HEK293 (cell line): ENCODE measurements at regions not wholly inside any gene's neighbourhood (a gene's known extent, or its start where the extent isn't known, plus 50 kb on each side); places are given as distances from the start of the nearest gene placed in this dataset.

Experiments
- EGR2 ChIP-seq: fragments of 450-650 bp; formaldehyde crosslinking; IDR thresholded peaks from 2 replicates; pipeline ENCODE4 v1.5.1; 2016; ENCODE audit warnings: low read depth, missing biosample characterization, missing genetic modification characterization
- HOXA7 ChIP-seq: sonication (generic); formaldehyde crosslinking; IDR thresholded peaks from 2 replicates; pipeline ENCODE4 v1.8.1; 2022; ENCODE audit warnings: missing genetic modification reagents, borderline replicate concordance
- IKZF3 ChIP-seq: fragments of 450-650 bp; IDR thresholded peaks from 2 replicates; pipeline ENCODE4 v1.5.0; 2018; ENCODE audit warnings: missing biosample characterization, mild to moderate bottlenecking, missing genetic modification characterization, moderate library complexity
- KLF9 ChIP-seq: fragments of 450-650 bp; formaldehyde crosslinking; IDR thresholded peaks from 2 replicates; pipeline ENCODE4 v1.5.1; 2016; ENCODE audit warnings: missing biosample characterization, missing genetic modification characterization, low read depth
- MEIS1 ChIP-seq: sonication (generic); formaldehyde crosslinking; IDR thresholded peaks from 2 replicates; pipeline ENCODE4 v1.8.1; 2022; ENCODE audit warnings: missing genetic modification reagents, mild to moderate bottlenecking, borderline replicate concordance
- MZF1 ChIP-seq: fragments of 450-650 bp; formaldehyde crosslinking; IDR thresholded peaks from 2 replicates; pipeline ENCODE4 v1.5.1; 2017; ENCODE audit warnings: missing biosample characterization, missing genetic modification characterization, borderline replicate concordance
- OSR2 ChIP-seq: fragments of 450-650 bp; formaldehyde crosslinking; IDR thresholded peaks from 2 replicates; pipeline ENCODE4 v1.5.1; 2016; ENCODE audit warnings: missing biosample characterization, missing genetic modification characterization
- PRDM1 ChIP-seq: fragments of 450-650 bp; formaldehyde crosslinking; IDR thresholded peaks from 2 replicates; pipeline ENCODE4; 2016; ENCODE audit warnings: missing biosample characterization, missing genetic modification characterization
- SP2 ChIP-seq: fragments of 450-650 bp; formaldehyde crosslinking; IDR thresholded peaks from 2 replicates; pipeline ENCODE4 v1.5.1; 2016; ENCODE audit warnings: missing biosample characterization, missing genetic modification characterization
- ZBTB17 ChIP-seq: fragments of 450-650 bp; formaldehyde crosslinking; IDR thresholded peaks from 2 replicates; pipeline ENCODE4 v1.5.1; 2016; ENCODE audit warnings: missing biosample characterization, missing genetic modification characterization
- ZEB2 ChIP-seq: fragments of 450-650 bp; formaldehyde crosslinking; IDR thresholded peaks from 2 replicates; pipeline ENCODE4 v1.5.1; 2016; ENCODE audit warnings: missing biosample characterization, missing genetic modification characterization
- ZNF132 ChIP-seq: fragments of 450-650 bp; formaldehyde crosslinking; IDR thresholded peaks from 2 replicates; pipeline ENCODE4 v1.5.1; 2017; ENCODE audit warnings: missing biosample characterization, missing genetic modification characterization, borderline replicate concordance
- ZNF133 ChIP-seq: fragments of 450-650 bp; formaldehyde crosslinking; IDR thresholded peaks from 2 replicates; pipeline ENCODE4 v1.5.1; 2016; ENCODE audit warnings: missing biosample characterization, missing genetic modification characterization
- ZNF138 ChIP-seq: fragments of 450-650 bp; formaldehyde crosslinking; IDR thresholded peaks from 2 replicates; pipeline ENCODE4 v1.5.1; 2016; ENCODE audit warnings: missing biosample characterization, missing genetic modification characterization, borderline replicate concordance
- ZNF169 ChIP-seq: fragments of 450-650 bp; formaldehyde crosslinking; IDR thresholded peaks from 2 replicates; pipeline ENCODE4 v1.5.1; 2016; ENCODE audit warnings: missing biosample characterization, missing genetic modification characterization
- ZNF221 ChIP-seq: fragments of 450-650 bp; formaldehyde crosslinking; IDR thresholded peaks from 2 replicates; pipeline ENCODE4 v1.5.1; 2017; ENCODE audit warnings: missing biosample characterization, missing genetic modification characterization, borderline replicate concordance
- ZNF23 ChIP-seq: fragments of 450-650 bp; formaldehyde crosslinking; IDR thresholded peaks from 2 replicates; pipeline ENCODE4 v1.5.1; 2016; ENCODE audit warnings: missing biosample characterization, missing genetic modification characterization, borderline replicate concordance
- ZNF239 ChIP-seq: fragments of 450-650 bp; formaldehyde crosslinking; IDR thresholded peaks from 2 replicates; pipeline ENCODE4 v1.5.1; 2016; ENCODE audit warnings: missing biosample characterization, missing genetic modification characterization
- ZNF280C ChIP-seq: fragments of 450-650 bp; formaldehyde crosslinking; IDR thresholded peaks from 2 replicates; pipeline ENCODE4 v1.5.1; 2016; ENCODE audit warnings: missing biosample characterization, missing genetic modification characterization
- ZNF341 ChIP-seq: fragments of 450-650 bp; formaldehyde crosslinking; IDR thresholded peaks from 2 replicates; pipeline ENCODE4; 2016; ENCODE audit warnings: low read depth, missing biosample characterization, missing genetic modification characterization
- ZNF350 ChIP-seq: fragments of 450-650 bp; formaldehyde crosslinking; IDR thresholded peaks from 2 replicates; pipeline ENCODE4 v1.5.0; 2017; ENCODE audit warnings: missing biosample characterization, mild to moderate bottlenecking, missing genetic modification characterization
- ZNF354C ChIP-seq: fragments of 450-650 bp; formaldehyde crosslinking; IDR thresholded peaks from 2 replicates; pipeline ENCODE4 v1.5.1; 2016; ENCODE audit warnings: missing biosample characterization, missing genetic modification characterization, low read depth, borderline replicate concordance
- ZNF398 ChIP-seq: fragments of 450-650 bp; formaldehyde crosslinking; IDR thresholded peaks from 2 replicates; pipeline ENCODE4 v1.5.1; 2017; ENCODE audit warnings: missing biosample characterization, missing genetic modification characterization
- ZNF510 ChIP-seq: fragments of 450-650 bp; formaldehyde crosslinking; IDR thresholded peaks from 2 replicates; pipeline ENCODE4 v1.5.1; 2018; ENCODE audit warnings: mild to moderate bottlenecking, missing genetic modification characterization, missing biosample characterization; ENCODE audit not compliant: insufficient replicate concordance
- ZNF549 ChIP-seq: fragments of 450-650 bp; IDR thresholded peaks from 2 replicates; pipeline ENCODE4 v1.5.1; 2018; ENCODE audit warnings: missing biosample characterization, missing genetic modification characterization, mild to moderate bottlenecking, inconsistent platforms, moderate library complexity
- ZNF555 ChIP-seq: fragments of 450-650 bp; formaldehyde crosslinking; conservative IDR thresholded peaks from 2 replicates; pipeline ENCODE4 v1.5.1; 2017; ENCODE audit warnings: missing biosample characterization, mild to moderate bottlenecking, missing genetic modification characterization, inconsistent platforms
- ZNF610 ChIP-seq: fragments of 450-650 bp; formaldehyde crosslinking; IDR thresholded peaks from 2 replicates; pipeline ENCODE4 v1.5.1; 2016; ENCODE audit warnings: missing biosample characterization, missing genetic modification characterization, borderline replicate concordance
- ZNF623 ChIP-seq: fragments of 450-650 bp; formaldehyde crosslinking; IDR thresholded peaks from 2 replicates; pipeline ENCODE4 v1.5.1; 2016; ENCODE audit warnings: missing biosample characterization, missing genetic modification characterization
- ZNF704 ChIP-seq: fragments of 450-650 bp; formaldehyde crosslinking; IDR thresholded peaks from 2 replicates; pipeline ENCODE4 v1.5.1; 2016; ENCODE audit warnings: missing biosample characterization, missing genetic modification characterization
- ZNF747 ChIP-seq: fragments of 450-650 bp; formaldehyde crosslinking; IDR thresholded peaks from 2 replicates; pipeline ENCODE4 v1.5.1; 2016; ENCODE audit warnings: missing biosample characterization, missing genetic modification characterization
- ZNF76 ChIP-seq: fragments of 450-650 bp; formaldehyde crosslinking; IDR thresholded peaks from 2 replicates; pipeline ENCODE4; 2016; ENCODE audit warnings: low read depth, missing biosample characterization, missing genetic modification characterization, borderline replicate concordance
- ZSCAN16 ChIP-seq: fragments of 450-650 bp; formaldehyde crosslinking; IDR thresholded peaks from 2 replicates; pipeline ENCODE4 v1.5.1; 2016; ENCODE audit warnings: missing biosample characterization, missing genetic modification characterization
- ZSCAN23 ChIP-seq: fragments of 450-650 bp; formaldehyde crosslinking; IDR thresholded peaks from 2 replicates; pipeline ENCODE4 v1.5.1; 2016; ENCODE audit warnings: missing biosample characterization, missing genetic modification characterization
- TF ChIP-seq, protein P1 (sequence below): fragments of 450-650 bp; formaldehyde crosslinking; IDR thresholded peaks from 2 replicates; pipeline ENCODE4 v1.5.1; 2016; ENCODE audit warnings: missing biosample characterization, missing genetic modification characterization
- TF ChIP-seq, protein P2 (sequence below): sonication (generic); formaldehyde crosslinking; IDR thresholded peaks from 2 replicates; pipeline ENCODE4 v1.8.1; 2022; ENCODE audit warnings: mild to moderate bottlenecking, moderate library complexity, missing genetic modification reagents

GRCh38 chr5:54390539-54391031, 64.9 kb upstream of the HSPB3 start (continued):
- TF ChIP-seq, protein P1, sequence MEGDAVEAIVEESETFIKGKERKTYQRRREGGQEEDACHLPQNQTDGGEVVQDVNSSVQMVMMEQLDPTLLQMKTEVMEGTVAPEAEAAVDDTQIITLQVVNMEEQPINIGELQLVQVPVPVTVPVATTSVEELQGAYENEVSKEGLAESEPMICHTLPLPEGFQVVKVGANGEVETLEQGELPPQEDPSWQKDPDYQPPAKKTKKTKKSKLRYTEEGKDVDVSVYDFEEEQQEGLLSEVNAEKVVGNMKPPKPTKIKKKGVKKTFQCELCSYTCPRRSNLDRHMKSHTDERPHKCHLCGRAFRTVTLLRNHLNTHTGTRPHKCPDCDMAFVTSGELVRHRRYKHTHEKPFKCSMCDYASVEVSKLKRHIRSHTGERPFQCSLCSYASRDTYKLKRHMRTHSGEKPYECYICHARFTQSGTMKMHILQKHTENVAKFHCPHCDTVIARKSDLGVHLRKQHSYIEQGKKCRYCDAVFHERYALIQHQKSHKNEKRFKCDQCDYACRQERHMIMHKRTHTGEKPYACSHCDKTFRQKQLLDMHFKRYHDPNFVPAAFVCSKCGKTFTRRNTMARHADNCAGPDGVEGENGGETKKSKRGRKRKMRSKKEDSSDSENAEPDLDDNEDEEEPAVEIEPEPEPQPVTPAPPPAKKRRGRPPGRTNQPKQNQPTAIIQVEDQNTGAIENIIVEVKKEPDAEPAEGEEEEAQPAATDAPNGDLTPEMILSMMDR (tag by site-specific recombination) = no peak
- TF ChIP-seq ZNF76 (tag by site-specific recombination) = no peak
- TF ChIP-seq ZSCAN23 = no peak
- TF ChIP-seq SP2 (tag by site-specific recombination) = 0 out of 2 replicates have a peak, but pooled peaks have one; percentile 36
- TF ChIP-seq MZF1 = no peak
- TF ChIP-seq ZNF704 = no peak
- no peak for TF ChIP-seq ZNF23 (tag by site-specific recombination)
- TF ChIP-seq ZNF398 (tag by site-specific recombination) = no peak
- TF ChIP-seq ZNF239 (tag by site-specific recombination) = no peak
- peak; percentile 93 for TF ChIP-seq EGR2 (tag by site-specific recombination)
- no peak for TF ChIP-seq ZNF341
- TF ChIP-seq ZNF549 (tag by site-specific recombination) = no peak
- TF ChIP-seq HOXA7 = no peak
- TF ChIP-seq ZNF169 (tag by site-specific recombination) = no peak
- TF ChIP-seq ZNF221 (tag by site-specific recombination) = no peak
- TF ChIP-seq, protein P2, sequence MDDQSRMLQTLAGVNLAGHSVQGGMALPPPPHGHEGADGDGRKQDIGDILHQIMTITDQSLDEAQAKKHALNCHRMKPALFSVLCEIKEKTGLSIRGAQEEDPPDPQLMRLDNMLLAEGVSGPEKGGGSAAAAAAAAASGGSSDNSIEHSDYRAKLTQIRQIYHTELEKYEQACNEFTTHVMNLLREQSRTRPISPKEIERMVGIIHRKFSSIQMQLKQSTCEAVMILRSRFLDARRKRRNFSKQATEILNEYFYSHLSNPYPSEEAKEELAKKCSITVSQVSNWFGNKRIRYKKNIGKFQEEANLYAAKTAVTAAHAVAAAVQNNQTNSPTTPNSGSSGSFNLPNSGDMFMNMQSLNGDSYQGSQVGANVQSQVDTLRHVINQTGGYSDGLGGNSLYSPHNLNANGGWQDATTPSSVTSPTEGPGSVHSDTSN (CRISPR knock-in tag) = no peak
- no peak for TF ChIP-seq KLF9 (tag by site-specific recombination)
- no peak for TF ChIP-seq ZNF555
- no peak for TF ChIP-seq OSR2 (tag by site-specific recombination)
- no peak for TF ChIP-seq ZNF350 (tag by site-specific recombination)
- no peak for TF ChIP-seq ZBTB17
- no peak for TF ChIP-seq ZNF133 (tag by site-specific recombination)
- no peak for TF ChIP-seq ZEB2 (tag by site-specific recombination)
- TF ChIP-seq ZNF747 = no peak
- no peak for TF ChIP-seq ZNF132 (tag by site-specific recombination)
- no peak for TF ChIP-seq ZNF138 (tag by site-specific recombination)
- TF ChIP-seq IKZF3 (tag by site-specific recombination) = no peak
- no peak for TF ChIP-seq ZNF610 (tag by site-specific recombination)
- no peak for TF ChIP-seq ZNF354C (tag by site-specific recombination)
- TF ChIP-seq ZNF510 (tag by site-specific recombination) = no peak
- no peak for TF ChIP-seq ZSCAN16 (tag by site-specific recombination)
- TF ChIP-seq ZNF623 (tag by site-specific recombination) = no peak
- TF ChIP-seq MEIS1 (CRISPR knock-in tag) = no peak
- peak; percentile 89 for TF ChIP-seq PRDM1 (tag by site-specific recombination)
- TF ChIP-seq ZNF280C (tag by site-specific recombination) = no peak
